ENCODE measurements at regions not wholly inside any gene's neighbourhood (a gene's known extent, or its start where the extent isn't known, plus 50 kb on each side); places are given as distances from the start of the nearest gene placed in this dataset.

DNA sequence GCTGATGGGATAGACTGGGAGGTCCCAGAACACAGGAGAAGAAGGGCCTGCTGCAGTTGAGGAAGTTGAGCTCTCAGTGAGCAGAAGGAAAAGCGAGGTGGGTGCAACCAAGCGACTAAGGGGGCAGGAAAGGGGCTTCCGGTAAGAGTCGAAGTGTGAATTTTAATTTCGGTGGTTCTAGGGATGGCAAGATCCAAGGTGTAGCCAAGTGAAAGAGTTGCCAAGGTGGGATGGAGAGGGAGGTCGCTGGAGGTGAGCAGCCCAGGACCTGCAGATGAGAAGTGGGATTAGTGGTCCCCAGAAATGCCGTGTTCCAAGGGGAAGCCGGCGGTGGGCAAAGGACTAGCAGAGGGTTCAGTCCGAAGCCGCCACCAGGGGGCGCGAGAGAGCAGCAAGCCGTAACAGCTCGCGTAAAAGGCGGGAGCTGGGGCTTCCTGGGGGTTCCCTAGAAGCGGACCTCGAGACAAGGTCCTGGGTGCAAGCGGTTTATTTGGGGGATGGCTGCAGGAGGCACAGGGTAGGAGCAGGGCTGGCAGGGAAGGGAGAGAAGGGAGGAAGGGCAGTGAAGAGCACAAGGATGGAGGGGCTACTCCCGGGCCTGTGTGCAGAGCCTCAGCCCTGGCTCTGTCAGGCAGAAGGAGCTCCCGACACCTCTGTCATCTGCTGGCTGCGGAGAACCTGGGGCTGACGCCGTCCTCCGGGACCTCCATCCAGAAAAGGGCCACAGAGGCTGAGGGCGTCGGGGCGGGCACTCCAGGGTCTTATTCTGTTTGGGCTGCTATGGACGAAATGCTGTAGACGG, 103.6 kb downstream of the PAX1 start:
- TF ChIP-seq, protein P1, sequence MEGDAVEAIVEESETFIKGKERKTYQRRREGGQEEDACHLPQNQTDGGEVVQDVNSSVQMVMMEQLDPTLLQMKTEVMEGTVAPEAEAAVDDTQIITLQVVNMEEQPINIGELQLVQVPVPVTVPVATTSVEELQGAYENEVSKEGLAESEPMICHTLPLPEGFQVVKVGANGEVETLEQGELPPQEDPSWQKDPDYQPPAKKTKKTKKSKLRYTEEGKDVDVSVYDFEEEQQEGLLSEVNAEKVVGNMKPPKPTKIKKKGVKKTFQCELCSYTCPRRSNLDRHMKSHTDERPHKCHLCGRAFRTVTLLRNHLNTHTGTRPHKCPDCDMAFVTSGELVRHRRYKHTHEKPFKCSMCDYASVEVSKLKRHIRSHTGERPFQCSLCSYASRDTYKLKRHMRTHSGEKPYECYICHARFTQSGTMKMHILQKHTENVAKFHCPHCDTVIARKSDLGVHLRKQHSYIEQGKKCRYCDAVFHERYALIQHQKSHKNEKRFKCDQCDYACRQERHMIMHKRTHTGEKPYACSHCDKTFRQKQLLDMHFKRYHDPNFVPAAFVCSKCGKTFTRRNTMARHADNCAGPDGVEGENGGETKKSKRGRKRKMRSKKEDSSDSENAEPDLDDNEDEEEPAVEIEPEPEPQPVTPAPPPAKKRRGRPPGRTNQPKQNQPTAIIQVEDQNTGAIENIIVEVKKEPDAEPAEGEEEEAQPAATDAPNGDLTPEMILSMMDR (optimal IDR thresholded peaks at IDR 0.05 in 1 of 3, IDR thresholded peaks at IDR 0.05 in 1 of 3, conservative IDR thresholded peaks at IDR 0.05 in 1 of 3; ENCODE audit: extremely low read depth in 1 of 3, insufficient read depth in 2 of 3, low read length in 3 of 3), result peak; percentile 36 to 60 (median 46)
- no peak for TF ChIP-seq EZH2 (IDR thresholded peaks at IDR 0.05; ENCODE audit: low read length)
- dilution Hi-C loops (cut with MboI; ENCODE audit: extremely low pct_ligation_motif_present, low sequenced_read_pairs), result no loop called here
- no peak overlapping the region for H2AFZ ChIP-seq (ENCODE audit: control insufficient read depth, low read length)
- H3K27me3 ChIP-seq (ENCODE audit: control insufficient read depth, extremely low read depth, insufficient read depth, low read length), result no peaks in the 10 kb centered on the region
- no peaks in the 10 kb centered on the region for H3K79me2 ChIP-seq (ENCODE audit: control insufficient read depth, insufficient read depth, low read length)
- DNase-seq (ENCODE audit: low read depth, low spot score), result no peak
- no peaks in the 10 kb centered on the region for H4K20me1 ChIP-seq (ENCODE audit: control insufficient read depth, extremely low read depth, insufficient read depth, low read length)
- H3K4me3 ChIP-seq (ENCODE audit: control insufficient read depth in 2 of 3, extremely low read depth in 1 of 3, insufficient read depth in 2 of 3, low read depth in 1 of 3, low read length in 3 of 3), result no peak overlapping the region
- no peak for FAIRE-seq
- no peaks in the 10 kb centered on the region for H3K9me3 ChIP-seq (ENCODE audit: control insufficient read depth, low read depth, low read length)
- no peak overlapping the region for H3K9ac ChIP-seq (ENCODE audit: control insufficient read depth, extremely low read depth, insufficient read depth, low read length)
- H3K9me1 ChIP-seq (ENCODE audit: control insufficient read depth, extremely low read depth, insufficient read depth, low read length), result no peaks in the 10 kb centered on the region
- H3K4me2 ChIP-seq (ENCODE audit: control insufficient read depth, extremely low read depth, insufficient read depth, low read depth, low read length), result no peak overlapping the region
- no peak overlapping the region for H3K27ac ChIP-seq (ENCODE audit: control insufficient read depth, insufficient read depth, low read length)
- H3K4me1 ChIP-seq (ENCODE audit: control insufficient read depth, extremely low read depth, insufficient read depth, low read length), result no peaks in the 10 kb centered on the region
- no peaks in the 10 kb centered on the region for H3K36me3 ChIP-seq (ENCODE audit: control insufficient read depth in 2 of 2, extremely low read depth in 1 of 2, insufficient read depth in 2 of 2, low read length in 2 of 2)

GRCh38 chr20:21808139-21808538, 102.7 kb downstream of the PAX1 start:
- dilution Hi-C loops (cut with MboI; ENCODE audit: extremely low pct_ligation_motif_present, low sequenced_read_pairs), result no loop called here
- H3K4me1 ChIP-seq (ENCODE audit: control insufficient read depth, extremely low read depth, insufficient read depth, low read length), result no peaks in the 10 kb centered on the region
- no peaks in the 10 kb centered on the region for H3K79me2 ChIP-seq (ENCODE audit: control insufficient read depth, insufficient read depth, low read length)
- H3K36me3 ChIP-seq (ENCODE audit: control insufficient read depth in 2 of 2, extremely low read depth in 1 of 2, insufficient read depth in 2 of 2, low read length in 2 of 2), result no peaks in the 10 kb centered on the region
- no peaks in the 10 kb centered on the region for H4K20me1 ChIP-seq (ENCODE audit: control insufficient read depth, extremely low read depth, insufficient read depth, low read length)
- H3K4me2 ChIP-seq (ENCODE audit: control insufficient read depth, extremely low read depth, insufficient read depth, low read depth, low read length), result no peak overlapping the region
- DNase-seq (ENCODE audit: low read depth, low spot score) (no peak), FAIRE-seq (no peak)
- H2AFZ ChIP-seq (ENCODE audit: control insufficient read depth, low read length), result no peak overlapping the region
- no peaks in the 10 kb centered on the region for H3K27me3 ChIP-seq (ENCODE audit: control insufficient read depth, extremely low read depth, insufficient read depth, low read length)
- H3K9ac ChIP-seq (ENCODE audit: control insufficient read depth, extremely low read depth, insufficient read depth, low read length), result no peak overlapping the region
- no peaks in the 10 kb centered on the region for H3K9me1 ChIP-seq (ENCODE audit: control insufficient read depth, extremely low read depth, insufficient read depth, low read length)
- TF ChIP-seq EZH2 (IDR thresholded peaks at IDR 0.05; ENCODE audit: low read length), result no peak
- TF ChIP-seq, protein P1 (optimal IDR thresholded peaks at IDR 0.05 in 1 of 3, IDR thresholded peaks at IDR 0.05 in 1 of 3, conservative IDR thresholded peaks at IDR 0.05 in 1 of 3; ENCODE audit: extremely low read depth in 1 of 3, insufficient read depth in 2 of 3, low read length in 3 of 3), result no peak
- no peaks in the 10 kb centered on the region for H3K9me3 ChIP-seq (ENCODE audit: control insufficient read depth, low read depth, low read length)
- H3K27ac ChIP-seq (ENCODE audit: control insufficient read depth, insufficient read depth, low read length), result no peak overlapping the region
- H3K4me3 ChIP-seq (ENCODE audit: control insufficient read depth in 2 of 3, extremely low read depth in 1 of 3, insufficient read depth in 2 of 3, low read depth in 1 of 3, low read length in 3 of 3), result no peak overlapping the region
